HS-5 (cell line): ENCODE measurements at regions not wholly inside any gene's neighbourhood (a gene's known extent, or its start where the extent isn't known, plus 50 kb on each side); places are given as distances from the start of the nearest gene placed in this dataset.
"Not testable (repeated sequence)": the region's sequence is repeated elsewhere in the genome, so short reads cannot be mapped to it uniquely, and the experiment has no call there.

Experiments
- DNase-seq: peaks from one replicate; pipeline ENCODE4 v3.0.0-alpha.2; 2012; ENCODE audit warnings: low read depth

- no peak for DNase-seq
Measured at GRCh38 chr18:34942276-34942675, 98.9 kb upstream of the MAPRE2 start.

- no peak for DNase-seq
Measured at GRCh38 chr18:34942975-34943374, 98.2 kb upstream of the MAPRE2 start.

GRCh38 chr18:34943587-34943986, 97.6 kb upstream of the MAPRE2 start:
- no peak for DNase-seq

- DNase-seq, result peak; percentile 55
Measured at GRCh38 chr18:34947711-34948125, 93.5 kb upstream of the MAPRE2 start.

GRCh38 chr18:34951625-34952379, 89.4 kb upstream of the MAPRE2 start:
- DNase-seq, result no peak

GRCh38 chr18:34953212-34953611, 88.0 kb upstream of the MAPRE2 start:
- no peak for DNase-seq

GRCh38 chr18:34955494-34955893, 85.7 kb upstream of the MAPRE2 start:
- DNase-seq, result not testable (repeated sequence)

GRCh38 chr18:34956663-34957062, 84.5 kb upstream of the MAPRE2 start:
- DNase-seq, result no peak

- no peak for DNase-seq
Measured at GRCh38 chr18:34957119-34957863, 83.9 kb upstream of the MAPRE2 start.

- DNase-seq, result no peak
Measured at GRCh38 chr18:34957864-34958259, 83.4 kb upstream of the MAPRE2 start.

GRCh38 chr18:34959211-34959829, 81.9 kb upstream of the MAPRE2 start:
- DNase-seq, result no peak

- DNase-seq, result no peak
Measured at GRCh38 chr18:34959989-34960388, 81.2 kb upstream of the MAPRE2 start.

- no peak for DNase-seq
Measured at GRCh38 chr18:34965108-34965507, 76.1 kb upstream of the MAPRE2 start.

GRCh38 chr18:34965566-34965965, 75.6 kb upstream of the MAPRE2 start:
- DNase-seq, result no peak

- DNase-seq, result no peak
Measured at GRCh38 chr18:34970106-34970505, 71.1 kb upstream of the MAPRE2 start.

GRCh38 chr18:34971313-34971712, 69.9 kb upstream of the MAPRE2 start:
- peak; percentile 56 for DNase-seq

- DNase-seq, result no peak
Measured at GRCh38 chr18:34972765-34973414, 68.3 kb upstream of the MAPRE2 start.

- DNase-seq, result no peak
Measured at GRCh38 chr18:34976123-34976522, 65.1 kb upstream of the MAPRE2 start.

GRCh38 chr18:34976534-34976898, 64.7 kb upstream of the MAPRE2 start:
- no peak for DNase-seq

- no peak for DNase-seq
Measured at GRCh38 chr18:34976899-34977837, 64.0 kb upstream of the MAPRE2 start.

GRCh38 chr18:34977838-34978532, 63.2 kb upstream of the MAPRE2 start:
- no peak for DNase-seq
